ENCODE measurements at regions not wholly inside any gene's neighbourhood (a gene's known extent, or its start where the extent isn't known, plus 50 kb on each side); places are given as distances from the start of the nearest gene placed in this dataset.

DNA sequence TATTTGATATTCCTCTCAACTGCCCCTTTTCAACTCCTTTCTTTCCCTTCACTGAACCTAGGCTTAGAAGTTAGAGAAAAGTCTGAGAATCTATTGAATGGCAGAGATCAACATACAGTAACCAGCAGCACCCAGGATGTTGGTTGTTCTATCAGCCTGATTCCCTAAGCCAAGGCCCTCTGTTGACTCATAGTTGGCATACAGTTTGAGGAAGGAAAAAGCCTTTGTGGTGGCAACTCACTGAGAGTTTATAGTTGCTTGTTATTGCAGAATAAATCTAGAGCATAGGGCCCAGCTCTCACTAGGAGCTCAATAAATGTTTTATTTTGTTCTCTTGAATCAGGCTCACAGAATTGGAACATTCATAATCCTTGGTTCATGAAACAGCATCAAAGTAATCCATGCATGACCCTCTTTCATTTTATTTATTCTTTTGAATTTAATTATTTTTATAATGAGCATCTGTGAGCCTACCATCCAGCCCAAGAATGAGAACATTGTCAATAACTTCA, 119.1 kb upstream of the ADGRF1 start:
- Histone ChIP-seq H3K9me3 (no peaks in the 10 kb centered on the region), H3K4me3 (no peak overlapping the region), H3K36me3 (replicated peaks) (no peaks in the 10 kb centered on the region), H3K4me1 (no peaks in the 10 kb centered on the region), H3K27me3 (ENCODE audit: low read depth) (no peaks in the 10 kb centered on the region)
- no peak for DNase-seq (ENCODE audit: low spot score in 2 of 2)
- in situ Hi-C loops (cut with MboI; ENCODE audit: low sequenced_read_pairs): no loop called here

DNA sequence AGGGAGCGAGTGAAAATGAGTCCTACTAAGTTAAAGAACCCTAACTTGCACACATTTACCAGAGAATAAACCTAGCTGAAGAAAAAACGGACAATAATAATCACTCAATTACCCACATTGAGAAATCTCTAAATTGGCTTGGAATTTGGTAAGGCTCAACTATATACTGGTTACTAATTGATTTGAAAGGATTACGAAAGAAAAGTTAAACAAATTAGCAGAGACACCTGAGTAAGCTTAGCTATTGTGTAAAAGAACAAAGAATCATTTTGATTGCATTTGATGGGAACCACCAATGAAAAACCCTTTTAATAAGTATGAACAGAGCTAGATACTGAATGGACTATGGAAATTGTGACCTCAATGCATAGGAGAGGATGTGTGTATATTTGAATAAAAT, 118.6 kb upstream of the ADGRF1 start:
- DNase-seq (ENCODE audit: low spot score in 2 of 2): no peak
- Histone ChIP-seq H3K9me3 (no peaks in the 10 kb centered on the region), H3K4me1 (no peaks in the 10 kb centered on the region), H3K27me3 (ENCODE audit: low read depth) (no peaks in the 10 kb centered on the region), H3K4me3 (no peak overlapping the region), H3K36me3 (replicated peaks) (no peaks in the 10 kb centered on the region)
- in situ Hi-C loops (cut with MboI; ENCODE audit: low sequenced_read_pairs): no loop called here

DNA sequence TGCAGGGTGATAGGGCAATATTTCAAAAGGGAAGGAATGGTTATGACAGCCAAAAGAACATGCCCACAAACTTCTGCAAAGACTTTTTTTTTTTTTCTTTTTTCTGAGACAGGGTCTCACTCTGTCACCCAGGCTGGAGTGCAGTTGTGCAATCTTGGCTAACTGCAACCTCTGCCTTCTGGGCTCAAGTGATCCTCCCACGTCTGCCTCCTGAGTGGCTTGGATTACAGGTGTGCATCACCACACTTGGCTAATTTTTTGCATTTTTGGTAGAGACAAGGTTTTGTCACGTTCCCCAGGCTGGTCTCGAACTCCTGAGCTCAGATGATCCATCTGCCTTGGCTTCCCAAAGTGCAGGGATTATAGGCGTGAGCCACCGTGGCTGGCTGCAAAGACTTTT, 117.6 kb upstream of the ADGRF1 start:
- Histone ChIP-seq H3K27me3 (ENCODE audit: low read depth) (no peaks in the 10 kb centered on the region), H3K4me3 (no peak overlapping the region), H3K36me3 (replicated peaks) (no peaks in the 10 kb centered on the region), H3K4me1 (no peaks in the 10 kb centered on the region), H3K9me3 (no peaks in the 10 kb centered on the region)
- in situ Hi-C loops (cut with MboI; ENCODE audit: low sequenced_read_pairs): no loop called here
- DNase-seq (ENCODE audit: low spot score in 2 of 2): no peak

DNA sequence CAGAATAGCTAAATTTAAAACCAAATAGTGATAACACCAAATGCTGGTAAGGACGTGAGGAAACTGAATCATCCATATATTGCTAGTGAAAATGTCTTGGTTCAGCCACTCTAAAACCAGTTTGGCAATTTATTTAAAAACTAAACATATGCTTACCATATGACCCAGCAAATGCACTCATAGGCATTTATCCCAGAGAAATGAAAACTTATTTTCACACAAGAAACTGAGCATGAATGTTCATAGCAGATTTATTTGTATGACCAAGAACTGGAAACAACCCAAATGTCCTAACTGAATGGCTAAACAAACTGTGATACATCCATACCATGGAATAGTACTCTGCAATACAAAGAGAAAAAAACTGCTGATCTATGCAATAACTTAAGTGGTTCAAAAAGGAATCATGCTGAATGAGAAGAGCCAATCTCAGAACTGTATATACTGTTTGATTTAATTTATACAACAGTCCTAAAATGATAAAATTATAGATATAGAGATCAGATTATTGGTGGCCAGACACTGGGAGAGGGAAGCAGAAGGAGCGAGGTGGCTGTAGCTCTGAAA, 115.6 kb upstream of the ADGRF1 start:
- no peak overlapping the region for H3K4me3 ChIP-seq
- in situ Hi-C loops (cut with MboI; ENCODE audit: low sequenced_read_pairs): no loop called here
- no peaks in the 10 kb centered on the region for H3K9me3 ChIP-seq
- no peaks in the 10 kb centered on the region for H3K27me3 ChIP-seq (ENCODE audit: low read depth)
- H3K4me1 ChIP-seq: no peaks in the 10 kb centered on the region
- no peaks in the 10 kb centered on the region for H3K36me3 ChIP-seq (replicated peaks)
- no peak for DNase-seq (ENCODE audit: low spot score in 2 of 2)

DNA sequence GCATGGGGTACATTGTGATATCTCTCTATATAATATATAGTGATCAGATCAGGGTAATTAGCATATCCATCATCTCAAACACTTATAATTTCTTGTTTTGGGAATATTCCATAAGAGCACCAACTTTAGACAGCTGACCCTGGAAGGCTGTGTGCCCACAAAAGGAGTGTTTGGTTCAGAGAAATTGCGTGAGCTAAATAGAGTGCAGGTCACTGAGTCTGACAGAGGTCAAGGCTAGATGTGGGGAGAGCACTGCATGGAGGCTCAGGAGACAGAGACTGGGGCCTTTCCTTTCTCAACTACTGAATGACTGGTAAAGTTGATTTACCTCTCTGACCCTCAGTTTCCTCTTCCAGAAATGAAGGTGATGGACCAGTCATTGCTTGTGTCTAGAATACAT, 114.9 kb upstream of the ADGRF1 start:
- no peak for DNase-seq (ENCODE audit: low spot score in 2 of 2)
- no peaks in the 10 kb centered on the region for H3K36me3 ChIP-seq (replicated peaks)
- H3K9me3 ChIP-seq: no peaks in the 10 kb centered on the region
- no peak overlapping the region for H3K4me3 ChIP-seq
- in situ Hi-C loops (cut with MboI; ENCODE audit: low sequenced_read_pairs): no loop called here
- H3K27me3 ChIP-seq (ENCODE audit: low read depth): no peaks in the 10 kb centered on the region
- H3K4me1 ChIP-seq: no peaks in the 10 kb centered on the region

DNA sequence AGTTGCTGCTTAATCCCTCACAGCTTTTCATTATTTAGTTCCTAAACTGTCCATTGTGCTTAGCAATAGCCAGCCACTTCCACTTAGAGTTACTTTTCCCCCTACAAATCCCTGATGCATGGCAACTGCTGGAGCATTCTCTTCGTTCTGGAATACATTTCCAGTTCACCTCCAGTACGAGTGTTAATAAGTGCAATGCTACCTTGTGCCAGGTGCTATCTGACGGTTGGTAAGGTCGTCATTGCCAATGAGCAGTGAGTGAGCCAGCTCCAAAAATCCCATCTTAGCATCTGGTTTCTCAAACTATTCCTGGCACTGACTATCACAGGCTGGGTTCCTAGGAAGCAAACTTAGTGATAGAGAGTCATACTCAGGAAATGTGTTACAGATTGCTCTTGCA, 114.1 kb upstream of the ADGRF1 start:
- no peaks in the 10 kb centered on the region for H3K36me3 ChIP-seq (replicated peaks)
- H3K9me3 ChIP-seq: no peaks in the 10 kb centered on the region
- no peaks in the 10 kb centered on the region for H3K27me3 ChIP-seq (ENCODE audit: low read depth)
- H3K4me1 ChIP-seq: no peaks in the 10 kb centered on the region
- in situ Hi-C loops (cut with MboI; ENCODE audit: low sequenced_read_pairs): no loop called here
- no peak for DNase-seq (ENCODE audit: low spot score in 2 of 2)
- no peak overlapping the region for H3K4me3 ChIP-seq

DNA sequence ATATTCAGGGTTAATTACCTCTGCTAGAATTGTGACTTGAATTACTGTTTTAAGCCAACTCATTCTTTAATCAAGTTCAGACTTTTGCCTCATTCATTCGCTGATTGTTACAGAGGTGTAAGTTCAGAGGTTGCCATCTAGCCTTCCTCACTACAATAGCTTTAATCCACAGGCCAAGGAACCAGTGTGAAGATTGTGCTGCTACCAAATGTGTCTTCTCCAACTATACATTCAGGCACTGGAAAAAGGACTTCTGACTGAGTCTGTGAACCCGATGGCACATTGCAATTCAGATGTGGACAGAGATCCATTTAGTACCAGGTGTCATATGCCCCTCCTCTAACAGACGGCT, 111.2 kb upstream of the ADGRF1 start:
- H3K27me3 ChIP-seq (ENCODE audit: low read depth): no peaks in the 10 kb centered on the region
- no peaks in the 10 kb centered on the region for H3K4me1 ChIP-seq
- H3K4me3 ChIP-seq: no peak overlapping the region
- H3K9me3 ChIP-seq: no peaks in the 10 kb centered on the region
- in situ Hi-C loops (cut with MboI; ENCODE audit: low sequenced_read_pairs): no loop called here
- no peaks in the 10 kb centered on the region for H3K36me3 ChIP-seq (replicated peaks)
- DNase-seq (ENCODE audit: low spot score in 2 of 2): no peak

DNA sequence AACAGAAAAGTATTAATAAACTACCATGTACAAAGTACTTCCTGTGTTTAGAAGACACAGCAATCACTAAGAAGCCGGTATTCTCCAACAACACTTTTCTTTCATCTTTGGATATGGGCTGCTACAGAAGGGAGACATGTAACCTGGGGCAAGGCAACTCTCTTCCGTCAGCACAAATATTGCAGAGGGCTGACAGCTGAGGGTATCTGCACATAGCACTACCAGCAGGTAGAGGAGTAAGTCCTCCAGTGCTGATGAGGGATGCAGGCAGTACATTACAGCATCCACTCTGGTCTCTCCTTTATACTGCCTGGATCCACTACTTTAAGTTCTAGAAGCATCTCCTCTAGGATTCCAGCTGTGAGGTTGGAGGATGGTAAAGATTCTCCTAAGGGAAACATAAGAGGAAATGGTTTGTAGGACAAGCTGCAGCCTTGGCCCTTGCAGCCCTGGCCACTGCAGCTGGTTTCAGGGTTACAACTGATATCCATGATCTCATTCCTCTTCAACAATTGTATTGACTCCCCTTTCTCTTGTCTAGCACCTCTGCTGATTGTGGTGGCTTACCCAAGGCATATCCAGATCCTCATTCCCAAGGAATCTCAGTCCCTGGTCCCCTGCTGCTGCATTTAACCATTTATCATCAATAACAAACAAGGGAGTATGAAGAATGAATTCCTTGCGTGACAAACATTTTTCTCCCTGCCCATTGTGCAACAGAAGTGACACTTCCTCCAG, 110.7 kb upstream of the ADGRF1 start:
- DNase-seq (ENCODE audit: low spot score in 2 of 2): no peak
- no peaks in the 10 kb centered on the region for H3K36me3 ChIP-seq (replicated peaks)
- no peaks in the 10 kb centered on the region for H3K4me1 ChIP-seq
- no peak overlapping the region for H3K4me3 ChIP-seq
- in situ Hi-C loops (cut with MboI; ENCODE audit: low sequenced_read_pairs): no loop called here
- H3K27me3 ChIP-seq (ENCODE audit: low read depth): no peaks in the 10 kb centered on the region
- H3K9me3 ChIP-seq: no peaks in the 10 kb centered on the region

DNA sequence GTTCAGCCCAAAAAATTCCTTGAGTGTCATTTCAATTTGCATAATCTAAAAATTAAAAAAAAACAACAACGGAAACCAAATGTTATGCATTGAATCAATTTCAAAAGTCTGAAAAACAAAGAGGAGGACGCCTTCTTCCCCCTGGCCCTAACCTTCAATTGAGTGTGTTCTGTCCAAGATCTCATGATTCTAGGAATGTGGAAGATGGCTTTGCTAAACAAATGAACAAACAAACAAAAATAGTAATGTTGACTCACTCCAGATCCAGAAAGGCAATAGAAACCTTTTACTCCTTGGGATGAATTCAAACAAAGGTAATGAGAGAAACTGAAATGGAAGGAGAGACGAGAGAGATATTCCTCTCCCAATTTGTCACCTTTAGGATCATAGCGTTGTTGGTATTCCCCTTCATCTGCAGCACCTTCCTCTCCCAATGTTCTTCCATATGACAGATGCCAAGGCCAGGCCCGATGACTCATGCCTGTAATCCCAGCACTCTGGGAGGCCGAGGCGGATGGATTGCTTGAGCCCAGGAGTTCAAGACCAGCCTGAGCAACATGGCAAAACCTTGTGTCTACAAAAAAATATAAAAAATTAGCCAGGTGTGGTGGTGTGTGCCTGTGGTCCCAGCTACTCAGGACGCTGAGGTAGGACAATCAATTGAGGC, 109.2 kb upstream of the ADGRF1 start:
- Histone ChIP-seq H3K9me3 (no peaks in the 10 kb centered on the region), H3K36me3 (replicated peaks) (no peaks in the 10 kb centered on the region), H3K4me3 (no peak overlapping the region), H3K27me3 (ENCODE audit: low read depth) (no peaks in the 10 kb centered on the region), H3K4me1 (no peaks in the 10 kb centered on the region; the same call in 1 of the 2 replicates)
- in situ Hi-C loops (cut with MboI; ENCODE audit: low sequenced_read_pairs): no loop called here
- no peak for DNase-seq (ENCODE audit: low spot score in 2 of 2)

DNA sequence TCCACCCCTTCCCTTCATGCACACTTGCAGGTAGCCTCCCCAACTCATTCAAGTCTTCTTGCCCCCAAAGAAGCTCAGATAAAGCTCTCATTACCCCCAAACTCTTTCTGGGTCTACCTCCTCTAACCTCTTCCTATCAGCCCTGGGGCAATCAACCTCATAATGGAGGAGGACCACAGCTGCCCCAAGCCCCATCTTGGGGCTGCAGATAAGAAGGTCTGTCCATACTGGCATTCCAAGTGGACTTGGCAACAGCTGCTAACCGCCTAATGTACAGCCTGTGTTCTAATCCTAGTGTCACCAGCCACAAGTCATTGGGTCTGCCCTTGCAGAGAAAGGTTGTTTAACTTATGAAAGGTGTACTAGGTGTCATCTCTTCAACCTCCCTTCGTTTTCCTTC, 107.4 kb upstream of the ADGRF1 start:
- Histone ChIP-seq H3K36me3 (replicated peaks) (no peaks in the 10 kb centered on the region), H3K4me1 (no peaks in the 10 kb centered on the region; the same call in 1 of the 2 replicates), H3K27me3 (ENCODE audit: low read depth) (no peaks in the 10 kb centered on the region), H3K4me3 (no peak overlapping the region), H3K9me3 (no peaks in the 10 kb centered on the region)
- in situ Hi-C loops (cut with MboI; ENCODE audit: low sequenced_read_pairs): no loop called here
- DNase-seq (ENCODE audit: low spot score in 2 of 2): no peak

DNA sequence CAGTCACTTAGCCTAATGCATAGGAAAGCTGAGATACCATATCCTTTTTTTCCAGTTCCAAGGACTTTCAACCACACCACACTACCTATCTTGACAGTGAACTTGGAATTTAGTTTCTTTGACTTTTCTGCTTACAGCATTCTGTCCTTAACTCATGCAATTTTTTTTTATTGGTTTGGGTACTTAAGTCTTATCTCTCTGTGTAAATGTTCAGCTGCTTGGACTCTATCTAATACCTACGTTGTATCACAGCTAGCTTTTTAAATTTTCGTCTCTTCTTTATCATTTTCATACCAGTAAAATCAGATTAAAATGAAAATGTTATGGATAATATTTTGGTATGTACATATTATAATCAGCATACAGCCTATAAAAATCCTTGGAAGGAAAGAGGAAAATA, 106.9 kb upstream of the ADGRF1 start:
- in situ Hi-C loops (cut with MboI; ENCODE audit: low sequenced_read_pairs): no loop called here
- H3K4me3 ChIP-seq: no peak overlapping the region
- H3K27me3 ChIP-seq (ENCODE audit: low read depth): no peaks in the 10 kb centered on the region
- H3K9me3 ChIP-seq: no peaks in the 10 kb centered on the region
- no peaks in the 10 kb centered on the region for H3K36me3 ChIP-seq (replicated peaks)
- no peak for DNase-seq (ENCODE audit: low spot score in 2 of 2)
- H3K4me1 ChIP-seq: no peaks in the 10 kb centered on the region; the same call in 1 of the 2 replicates

DNA sequence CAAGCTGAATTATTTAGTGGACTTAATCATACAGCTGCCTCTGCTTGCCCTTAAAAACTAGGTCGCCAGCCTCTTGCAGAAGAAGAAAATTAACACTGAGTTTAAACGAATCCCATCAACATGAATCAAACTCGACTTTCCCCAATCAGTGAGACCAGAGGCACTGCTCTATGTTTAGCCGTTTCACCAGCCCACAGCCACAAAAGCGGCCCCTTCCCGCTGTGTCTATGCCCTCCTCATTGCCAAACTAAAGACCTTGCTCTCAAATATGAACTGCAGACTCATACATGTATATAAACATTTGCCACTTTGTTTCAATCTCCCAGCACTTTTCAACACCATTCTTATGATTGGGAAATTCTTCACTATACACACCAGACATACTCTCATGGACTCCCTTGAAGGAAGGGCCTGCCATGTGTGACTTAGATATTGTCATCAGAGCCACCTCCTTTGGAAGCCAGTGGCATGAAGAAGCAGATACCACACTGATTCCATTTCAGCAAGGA, 105.8 kb upstream of the ADGRF1 start:
- no peak overlapping the region for H3K4me3 ChIP-seq
- H3K9me3 ChIP-seq: no peaks in the 10 kb centered on the region
- DNase-seq (ENCODE audit: low spot score in 2 of 2): no peak
- no peaks in the 10 kb centered on the region for H3K36me3 ChIP-seq (replicated peaks)
- no peaks in the 10 kb centered on the region; the same call in 1 of the 2 replicates for H3K4me1 ChIP-seq
- H3K27me3 ChIP-seq (ENCODE audit: low read depth): no peaks in the 10 kb centered on the region
- in situ Hi-C loops (cut with MboI; ENCODE audit: low sequenced_read_pairs): no loop called here

DNA sequence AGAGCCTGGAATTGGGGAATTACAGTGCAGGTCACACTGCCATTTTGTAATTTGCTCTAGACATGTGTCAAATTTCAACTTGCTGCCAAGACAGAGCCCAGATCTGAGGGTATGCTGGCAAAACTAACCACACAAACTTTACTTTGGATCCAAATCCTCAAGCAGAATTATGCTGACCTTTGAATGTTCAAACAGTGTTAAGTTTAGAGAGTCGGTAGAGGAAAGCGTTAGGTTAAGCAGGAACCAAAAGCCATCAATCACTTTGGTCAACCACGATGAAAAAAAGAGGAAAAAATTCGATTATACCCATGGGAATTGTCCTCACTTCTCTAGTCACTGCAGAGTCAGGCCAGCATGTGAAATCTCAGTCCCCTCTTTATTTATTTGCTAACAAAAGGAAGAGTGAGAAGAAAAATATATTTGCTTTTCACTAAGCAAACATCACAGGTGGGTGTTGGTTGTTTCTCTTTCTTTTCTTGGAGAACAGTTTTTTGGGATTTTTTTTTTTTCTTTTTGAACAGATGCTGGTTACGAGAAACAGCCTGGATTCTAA, 105.1 kb upstream of the ADGRF1 start:
- in situ Hi-C loops (cut with MboI; ENCODE audit: low sequenced_read_pairs): no loop called here
- no peaks in the 10 kb centered on the region for H3K9me3 ChIP-seq
- no peak overlapping the region for H3K4me3 ChIP-seq
- H3K36me3 ChIP-seq (replicated peaks): no peaks in the 10 kb centered on the region
- H3K4me1 ChIP-seq: no peaks in the 10 kb centered on the region; the same call in 1 of the 2 replicates
- no peaks in the 10 kb centered on the region for H3K27me3 ChIP-seq (ENCODE audit: low read depth)
- no peak for DNase-seq (ENCODE audit: low spot score in 2 of 2)
